Renal pelvis (tissue), 1 donor: ENCODE measurements at regions not wholly inside any gene's neighbourhood (a gene's known extent, or its start where the extent isn't known, plus 50 kb on each side); places are given as distances from the start of the nearest gene placed in this dataset.
"Not testable (repeated sequence)": the region's sequence is repeated elsewhere in the genome, so short reads cannot be mapped to it uniquely, and the experiment has no call there.

Experiments
- DNase-seq: peaks from one replicate; pipeline ENCODE4 v3.0.0-alpha.2; 2013

DNA sequence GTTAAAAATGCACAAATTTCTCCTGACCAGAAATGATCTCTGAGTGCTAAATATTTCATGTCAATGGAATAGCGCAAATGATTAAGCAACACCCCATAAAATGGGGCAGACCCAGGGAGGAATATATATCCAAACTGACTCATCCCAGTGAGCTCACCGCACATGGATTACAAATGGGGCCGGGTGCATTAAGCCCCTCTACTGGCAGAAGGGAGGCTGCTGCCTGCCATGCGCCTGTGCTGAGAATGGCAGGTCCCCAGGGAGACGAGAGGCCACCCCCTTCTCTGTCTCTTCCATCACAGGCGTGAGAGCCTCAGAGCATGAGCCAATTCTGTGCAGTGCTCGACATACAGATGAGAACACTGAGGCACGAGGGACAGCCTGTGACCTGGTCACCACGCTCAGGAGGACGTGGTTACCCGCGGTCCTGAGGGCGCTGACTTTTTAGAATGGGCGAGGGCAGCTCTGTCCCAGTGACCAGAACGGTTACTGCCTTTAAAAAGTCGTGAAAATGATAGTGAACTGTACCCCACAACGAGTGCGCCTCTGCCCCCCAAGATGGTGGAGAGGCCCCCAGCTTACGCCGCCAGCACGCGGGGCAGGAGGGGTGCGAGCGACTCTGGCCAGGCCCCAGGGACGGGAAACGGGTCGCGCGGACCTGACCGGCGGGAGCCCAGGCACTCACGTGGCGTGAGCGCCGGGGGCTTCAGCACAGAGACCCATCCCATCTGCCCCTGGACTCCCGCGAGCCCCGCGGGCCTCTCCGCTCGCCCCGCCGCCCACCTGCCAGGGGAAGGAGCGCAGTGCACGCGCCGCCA, 130.2 kb upstream of the ALDH3B2 start:
- DNase-seq: not testable (repeated sequence)

DNA sequence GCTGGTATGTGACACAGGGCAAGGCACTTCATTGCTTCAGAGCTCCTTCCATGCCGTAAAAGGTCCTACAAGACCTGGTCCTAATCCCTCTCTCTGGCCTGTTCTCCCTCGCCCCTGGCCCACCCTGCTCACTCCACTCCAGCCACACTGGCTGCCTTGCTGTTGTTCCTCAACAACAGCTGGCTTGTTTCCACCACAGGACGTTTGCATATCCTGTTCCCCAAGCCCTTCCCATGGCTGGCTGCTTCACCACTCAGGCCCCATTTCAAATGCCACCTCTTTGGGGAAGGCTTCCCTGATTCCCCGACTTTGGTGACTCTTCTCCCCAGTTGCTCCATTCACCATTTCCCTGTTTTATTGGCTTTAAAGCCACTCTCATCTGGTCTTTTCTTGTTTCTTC, 129.1 kb upstream of the ALDH3B2 start:
- not testable (repeated sequence) for DNase-seq

DNA sequence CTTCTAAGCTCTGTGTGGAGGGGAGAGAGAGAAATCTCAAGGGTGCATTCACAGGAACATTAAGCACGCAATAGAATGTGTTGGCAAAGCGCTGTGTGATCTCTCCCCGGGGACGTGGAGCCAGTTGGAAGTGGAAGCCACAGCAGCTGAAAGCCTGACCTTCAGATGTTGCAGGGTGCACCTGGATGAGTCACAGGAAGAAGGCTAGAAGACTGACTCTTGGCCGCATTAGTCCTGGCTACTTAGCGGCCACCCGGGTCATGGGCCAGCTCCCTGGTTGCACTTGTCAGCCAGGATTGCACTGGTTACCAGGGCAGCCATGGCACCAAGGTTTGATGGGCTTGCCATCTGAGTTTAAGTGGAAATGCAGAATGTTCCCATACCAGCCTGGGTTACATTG, 128.6 kb upstream of the ALDH3B2 start:
- DNase-seq: not testable (repeated sequence)

DNA sequence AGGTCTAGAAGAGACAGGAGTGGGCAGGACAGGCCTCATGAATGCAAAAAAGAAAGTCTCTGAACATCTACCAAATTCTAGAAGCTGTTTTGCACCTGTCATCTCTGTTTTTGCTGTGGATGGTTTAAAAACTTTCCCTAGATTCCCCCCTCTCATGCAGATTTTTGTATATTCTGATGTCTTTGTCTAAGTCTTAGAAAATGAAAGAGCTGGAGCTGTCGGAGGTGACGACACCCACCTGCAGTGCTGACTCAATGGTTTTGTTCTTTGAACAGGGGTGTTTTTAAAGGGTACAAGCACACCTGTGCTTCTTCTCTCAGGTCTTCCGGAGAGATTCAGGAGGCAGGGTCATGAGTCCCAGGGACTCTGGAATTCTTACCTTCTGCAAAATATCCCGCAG, 128.2 kb upstream of the ALDH3B2 start:
- not testable (repeated sequence) for DNase-seq

DNA sequence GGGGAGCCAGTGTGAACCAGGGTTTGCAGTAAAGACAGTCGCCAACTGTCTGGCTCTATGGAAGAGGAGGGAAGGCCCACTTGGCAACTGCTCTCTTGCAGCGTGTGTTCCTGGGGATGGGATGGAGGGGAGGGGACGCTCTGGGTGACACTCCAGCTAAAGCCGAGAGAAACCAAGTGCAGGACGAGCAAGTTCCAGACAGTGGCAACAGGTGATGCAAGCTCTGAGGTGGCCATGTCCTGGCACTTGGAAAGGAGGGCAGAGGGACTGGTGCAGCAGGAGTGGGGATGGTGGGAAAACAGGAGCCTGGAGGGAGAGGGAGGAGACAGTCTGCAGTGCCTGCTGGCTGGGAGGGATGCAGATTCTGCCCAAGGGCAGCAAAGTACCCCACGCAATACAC, 127.0 kb upstream of the ALDH3B2 start:
- not testable (repeated sequence) for DNase-seq

DNA sequence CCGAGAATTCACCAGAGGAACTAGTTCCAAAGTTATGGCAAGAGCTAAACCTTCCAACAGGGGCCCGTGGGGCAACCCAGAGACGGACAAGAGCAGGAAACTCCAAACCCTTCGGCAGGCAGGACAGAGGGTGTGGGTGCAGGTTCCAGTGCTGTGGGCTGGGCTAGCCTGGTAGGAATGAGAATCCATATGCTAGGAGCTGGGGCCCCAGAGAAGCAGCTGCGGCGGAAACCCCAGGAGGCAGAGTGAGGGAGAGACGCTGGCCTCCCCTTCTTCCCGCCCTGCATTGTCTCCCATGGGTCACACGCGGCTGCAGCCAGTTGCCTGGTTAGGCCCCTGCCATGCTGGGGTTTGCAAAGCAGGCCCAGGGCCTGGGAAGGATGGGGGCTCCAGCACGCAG, 126.2 kb upstream of the ALDH3B2 start:
- not testable (repeated sequence) for DNase-seq

DNA sequence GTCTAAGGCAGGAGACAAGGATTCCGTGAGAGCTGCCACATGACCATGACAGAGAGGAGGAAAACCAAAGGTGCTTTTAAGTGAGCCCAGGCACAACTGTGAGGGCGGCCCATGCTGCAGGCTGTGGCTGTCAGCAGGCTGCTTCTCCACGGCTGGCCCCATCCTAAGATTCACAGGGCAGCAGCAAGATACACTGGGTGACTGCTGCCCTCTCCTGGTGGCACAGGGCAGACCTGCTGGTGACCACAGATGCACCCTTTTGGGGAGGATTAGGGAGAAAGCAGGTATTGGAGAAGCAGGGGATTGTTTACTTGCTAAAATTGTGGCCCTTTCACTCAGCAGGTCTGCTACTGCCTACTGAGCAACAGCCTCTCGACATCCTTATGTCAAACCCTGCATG, 125.4 kb upstream of the ALDH3B2 start:
- not testable (repeated sequence) for DNase-seq

DNA sequence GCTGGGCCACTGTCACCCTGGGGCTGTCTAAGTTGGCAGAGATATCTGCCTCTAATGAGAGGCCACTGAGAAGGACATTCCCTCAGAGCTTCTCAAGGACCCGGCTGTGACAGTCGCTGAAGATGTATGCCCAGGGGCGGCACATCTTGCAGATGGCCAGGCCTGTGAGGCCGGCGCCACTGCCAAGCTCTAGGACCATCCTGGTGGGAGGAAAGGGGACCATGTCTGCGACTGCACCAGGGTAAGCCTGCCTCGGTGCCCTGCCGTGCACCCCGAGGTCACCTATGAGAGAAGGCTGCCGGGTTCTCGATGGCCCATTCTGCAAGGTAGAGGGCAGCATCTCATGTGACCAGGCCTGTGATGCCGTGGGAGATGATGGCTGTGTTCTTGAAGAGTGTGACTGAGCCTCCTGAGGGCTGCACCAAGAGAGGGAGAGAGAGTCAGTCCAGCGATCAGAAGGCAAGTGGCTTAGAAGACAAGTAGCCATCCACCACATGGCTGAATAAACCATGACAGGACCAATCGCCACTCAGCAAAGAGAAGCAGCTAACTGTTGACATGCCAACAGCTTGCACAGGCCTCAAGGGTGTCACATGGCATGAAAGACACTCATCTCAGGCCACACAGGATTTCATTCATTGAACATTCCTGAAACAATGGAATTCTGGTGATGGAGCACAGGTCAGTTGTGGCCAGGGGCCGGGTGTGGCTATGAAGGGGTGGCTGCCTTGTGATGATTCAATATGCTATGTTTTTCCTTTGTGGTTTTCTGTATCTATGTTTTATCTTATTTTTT, 123.5 kb upstream of the ALDH3B2 start:
- DNase-seq: not testable (repeated sequence)

- no peak for DNase-seq
These were observed 121.3 kb upstream of the ALDH3B2 start for GRCh38 chr11:67795746-67796145.

DNA sequence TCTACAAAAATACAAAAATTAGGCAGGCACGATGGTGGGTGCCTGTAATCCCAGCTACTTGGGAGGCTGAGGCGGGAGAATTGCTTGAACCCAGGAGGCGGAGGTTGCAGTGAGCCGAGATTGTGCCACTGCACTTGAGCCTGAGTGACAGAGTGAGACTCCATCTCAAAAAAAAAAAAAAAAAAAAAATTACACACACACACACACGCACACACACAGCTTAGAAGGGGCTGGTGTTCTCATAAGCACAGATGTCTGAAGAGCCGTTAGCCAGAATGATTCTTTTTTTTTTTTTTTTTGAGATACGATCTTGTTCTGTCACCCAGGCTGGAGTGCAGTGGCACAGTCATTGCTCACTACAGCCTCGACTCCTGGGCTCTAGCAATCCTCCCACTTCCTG, 119.3 kb upstream of the ALDH3B2 start:
- not testable (repeated sequence) for DNase-seq

DNA sequence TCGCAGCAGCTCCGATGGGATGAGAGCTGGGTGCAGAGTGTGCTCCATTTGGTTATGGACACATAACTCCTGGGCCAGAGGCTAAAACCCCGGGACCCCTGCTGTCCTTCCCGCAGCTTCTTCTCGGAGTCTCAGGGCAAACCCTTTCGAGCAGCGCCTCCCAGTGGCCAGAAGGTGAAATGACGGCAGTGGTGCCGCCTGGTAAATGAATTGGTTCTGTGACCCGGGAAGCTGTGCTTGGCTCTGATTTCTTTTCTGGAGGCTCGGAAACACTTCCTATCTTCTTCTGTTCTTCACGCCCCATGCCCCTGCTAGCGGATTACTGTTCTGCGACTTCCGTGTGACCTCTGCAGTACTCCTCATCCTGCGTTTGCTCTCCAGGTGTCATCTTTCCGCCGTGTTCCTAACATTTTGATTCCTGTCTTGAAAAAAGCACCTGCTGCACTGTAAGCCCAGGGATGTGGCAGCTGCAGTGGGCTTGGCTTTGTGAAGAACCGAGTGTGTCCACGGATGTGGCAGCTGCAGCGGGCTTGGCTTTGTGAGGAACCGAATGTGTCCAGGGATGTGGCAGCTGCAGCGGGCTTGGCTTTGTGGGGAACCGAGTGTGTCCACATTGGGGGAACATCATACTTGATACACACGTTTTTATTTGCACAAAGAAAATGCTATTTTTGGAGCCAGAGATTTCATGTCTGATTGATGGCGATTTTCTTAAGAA, 118.0 kb upstream of the ALDH3B2 start:
- not testable (repeated sequence) for DNase-seq

DNA sequence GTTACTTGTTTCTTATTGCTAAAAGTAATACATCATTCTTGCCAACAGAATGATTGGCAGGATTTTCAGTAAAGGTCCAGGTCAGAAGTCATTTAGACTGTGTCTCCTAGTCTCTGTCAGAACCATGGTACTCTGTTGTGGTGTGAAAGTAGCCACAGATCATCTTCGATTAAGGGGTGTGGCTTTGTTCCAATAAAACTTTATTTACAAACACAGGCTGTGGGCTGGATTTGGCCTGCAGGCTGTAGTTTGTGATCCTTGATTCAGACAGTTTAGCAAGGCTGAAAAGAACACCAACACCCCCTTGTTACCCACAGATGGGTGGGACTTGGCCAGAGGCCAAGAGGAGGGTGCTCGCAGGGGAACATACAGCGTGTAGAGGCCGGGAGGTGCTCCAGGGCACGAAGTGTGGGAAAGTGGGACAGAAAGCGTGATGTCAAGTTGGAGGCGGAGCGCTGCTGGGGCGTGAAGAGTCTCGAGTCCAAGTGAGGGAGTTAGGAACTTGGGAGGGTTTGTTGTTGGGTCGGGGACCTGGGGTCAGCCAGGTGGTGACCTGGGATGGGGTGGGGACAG, 117.3 kb upstream of the ALDH3B2 start:
- not testable (repeated sequence) for DNase-seq

GRCh38 chr11:67788341-67788695, 113.9 kb upstream of the ALDH3B2 start:
- not testable (repeated sequence) for DNase-seq

GRCh38 chr11:67787681-67788340, 113.4 kb upstream of the ALDH3B2 start:
- DNase-seq: not testable (repeated sequence)

GRCh38 chr11:67781967-67782366, 107.5 kb upstream of the ALDH3B2 start:
- not testable (repeated sequence) for DNase-seq

DNA sequence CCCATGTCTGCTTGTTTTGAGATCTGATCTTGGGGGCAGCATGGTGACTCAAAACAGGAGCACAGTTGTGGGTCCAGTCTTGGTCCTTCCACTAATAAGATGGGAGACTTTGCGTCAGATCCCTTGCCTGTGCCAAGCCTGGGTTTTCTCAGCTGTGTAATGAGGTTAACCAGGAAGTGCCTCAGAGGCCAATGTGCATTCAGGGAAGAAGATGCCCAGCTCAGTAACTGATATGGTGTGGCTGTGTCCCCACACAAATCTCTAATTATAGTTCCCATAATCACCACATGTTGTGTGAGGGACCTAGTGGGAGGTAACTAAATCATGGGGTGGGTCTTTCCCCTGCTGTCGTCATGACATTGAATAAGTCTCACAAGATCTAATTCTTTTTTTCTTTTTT, 107.1 kb upstream of the ALDH3B2 start:
- DNase-seq: not testable (repeated sequence)

GRCh38 chr11:67780056-67780455, 105.6 kb upstream of the ALDH3B2 start:
- DNase-seq: no peak

- DNase-seq: not testable (repeated sequence)
These were observed 104.9 kb upstream of the ALDH3B2 start for GRCh38 chr11:67779189-67779875.

DNA sequence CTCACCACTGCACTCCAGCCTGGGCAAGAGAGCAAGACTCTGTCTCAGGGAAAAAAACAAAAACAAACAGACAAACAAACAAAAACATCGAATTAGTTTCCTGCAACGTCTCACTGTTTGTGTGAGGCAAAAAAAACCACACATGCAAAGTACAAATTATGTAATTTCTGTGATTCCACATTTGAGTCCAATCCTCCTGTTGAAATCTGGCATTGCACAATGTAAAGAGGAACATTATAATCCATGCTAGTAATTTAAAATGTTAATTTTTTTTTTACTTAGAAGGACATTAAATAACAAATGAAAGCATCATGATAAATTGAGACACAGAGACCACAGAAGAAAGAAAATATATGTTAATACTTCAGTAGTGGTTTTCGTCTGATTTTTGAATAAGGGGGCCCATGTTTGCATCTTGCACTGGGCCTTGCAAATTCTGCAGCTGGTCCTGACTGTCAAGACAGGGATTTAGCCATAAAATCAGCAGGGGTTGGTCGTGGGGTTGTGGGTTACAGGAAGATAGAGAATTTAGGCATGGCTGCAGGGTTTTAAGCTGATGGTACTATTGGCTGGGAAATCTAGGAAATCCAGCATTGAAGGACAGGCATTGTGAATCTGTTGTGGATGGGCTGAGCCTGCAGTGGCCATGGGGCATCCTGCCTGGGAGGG, 102.6 kb upstream of the ALDH3B2 start:
- no peak for DNase-seq

DNA sequence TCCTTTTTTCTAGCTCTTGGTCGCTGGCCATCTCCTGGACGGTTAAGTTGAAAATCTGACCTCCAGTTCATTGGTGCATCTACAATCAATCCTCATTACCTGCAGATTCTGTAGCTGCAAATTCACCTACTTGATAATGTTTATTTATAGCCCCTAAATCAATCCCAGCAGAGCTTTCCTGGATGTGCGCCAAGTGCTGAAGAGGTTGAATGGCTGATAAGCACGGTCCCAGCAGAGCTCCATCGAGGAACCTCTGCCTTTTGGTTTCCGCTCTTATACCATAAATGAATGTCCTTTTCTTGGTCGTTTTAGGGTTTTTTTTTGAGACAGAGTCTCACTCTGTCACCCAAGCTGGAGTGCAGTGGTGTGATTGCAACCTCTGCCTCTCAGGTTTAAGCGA, 99.8 kb upstream of the ALDH3B2 start:
- not testable (repeated sequence) for DNase-seq
